22Rv1 (cell line): ENCODE measurements at regions not wholly inside any gene's neighbourhood (a gene's known extent, or its start where the extent isn't known, plus 50 kb on each side); places are given as distances from the start of the nearest gene placed in this dataset.

ENCODE experiments used
- H3K27ac ChIP-seq: fragments of 450-650 bp; 2 replicates; pipeline ENCODE4 v1.5.1; 2017
- ZFX ChIP-seq: fragments of 450-650 bp; IDR thresholded peaks from 2 replicates; pipeline ENCODE4 v1.6.1; 2017; ENCODE audit warnings: antibody characterized with exemption, borderline replicate concordance
- TF ChIP-seq, protein P1 (sequence below): fragments of 450-650 bp; IDR thresholded peaks from 2 replicates; pipeline ENCODE4 v1.5.1; 2017; ENCODE audit warnings: mild to moderate bottlenecking

DNA sequence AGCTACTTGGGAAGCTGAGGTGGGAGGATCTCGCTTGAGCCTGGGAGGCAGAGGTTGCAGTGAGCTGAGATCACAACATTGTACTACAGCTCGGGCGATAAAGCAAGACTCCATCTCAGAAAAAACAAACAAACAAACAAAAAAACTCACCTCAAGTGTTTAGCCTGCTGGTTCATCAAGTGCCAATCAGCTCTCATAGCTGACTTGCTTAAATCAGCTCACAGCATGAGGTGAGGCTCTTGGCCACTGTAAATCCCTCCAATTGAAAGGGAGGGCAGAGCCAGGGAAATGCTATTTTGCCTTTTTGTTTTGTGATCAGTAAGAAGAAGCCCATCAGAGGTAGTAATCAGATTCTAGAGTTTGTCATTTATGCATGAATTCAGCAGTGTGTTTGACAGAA lies 112.3 kb downstream of the RAB11FIP2 start:
- no peak overlapping the region for H3K27ac ChIP-seq
- no peak for TF ChIP-seq ZFX
- TF ChIP-seq, protein P1, sequence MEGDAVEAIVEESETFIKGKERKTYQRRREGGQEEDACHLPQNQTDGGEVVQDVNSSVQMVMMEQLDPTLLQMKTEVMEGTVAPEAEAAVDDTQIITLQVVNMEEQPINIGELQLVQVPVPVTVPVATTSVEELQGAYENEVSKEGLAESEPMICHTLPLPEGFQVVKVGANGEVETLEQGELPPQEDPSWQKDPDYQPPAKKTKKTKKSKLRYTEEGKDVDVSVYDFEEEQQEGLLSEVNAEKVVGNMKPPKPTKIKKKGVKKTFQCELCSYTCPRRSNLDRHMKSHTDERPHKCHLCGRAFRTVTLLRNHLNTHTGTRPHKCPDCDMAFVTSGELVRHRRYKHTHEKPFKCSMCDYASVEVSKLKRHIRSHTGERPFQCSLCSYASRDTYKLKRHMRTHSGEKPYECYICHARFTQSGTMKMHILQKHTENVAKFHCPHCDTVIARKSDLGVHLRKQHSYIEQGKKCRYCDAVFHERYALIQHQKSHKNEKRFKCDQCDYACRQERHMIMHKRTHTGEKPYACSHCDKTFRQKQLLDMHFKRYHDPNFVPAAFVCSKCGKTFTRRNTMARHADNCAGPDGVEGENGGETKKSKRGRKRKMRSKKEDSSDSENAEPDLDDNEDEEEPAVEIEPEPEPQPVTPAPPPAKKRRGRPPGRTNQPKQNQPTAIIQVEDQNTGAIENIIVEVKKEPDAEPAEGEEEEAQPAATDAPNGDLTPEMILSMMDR, result no peak

- H3K27ac ChIP-seq, result no peak overlapping the region
- TF ChIP-seq ZFX, result no peak
- TF ChIP-seq, protein P1, result no peak
Observed at GRCh38 chr10:117936141-117936540, 110.6 kb downstream of the RAB11FIP2 start.

DNA sequence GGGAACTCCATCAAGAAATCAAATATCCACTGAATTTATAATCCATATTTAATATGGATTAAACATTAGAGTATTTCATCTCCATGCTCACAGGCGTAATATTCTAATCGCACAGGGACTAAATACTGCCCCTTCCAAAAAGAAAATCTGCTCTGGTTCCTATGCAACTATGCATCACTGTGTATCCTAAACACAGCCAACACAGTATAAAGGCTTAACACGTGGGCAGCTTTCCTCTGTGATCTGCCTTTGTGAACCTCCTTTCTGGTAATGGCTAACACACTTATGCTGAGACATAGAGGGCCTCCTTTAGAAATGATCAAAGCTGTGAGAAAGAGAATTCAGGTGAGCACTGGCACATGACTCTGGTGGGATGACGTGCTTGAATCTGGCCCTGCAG lies 110.2 kb downstream of the RAB11FIP2 start:
- TF ChIP-seq, protein P1, result no peak
- no peak for TF ChIP-seq ZFX
- no peak overlapping the region for H3K27ac ChIP-seq

DNA sequence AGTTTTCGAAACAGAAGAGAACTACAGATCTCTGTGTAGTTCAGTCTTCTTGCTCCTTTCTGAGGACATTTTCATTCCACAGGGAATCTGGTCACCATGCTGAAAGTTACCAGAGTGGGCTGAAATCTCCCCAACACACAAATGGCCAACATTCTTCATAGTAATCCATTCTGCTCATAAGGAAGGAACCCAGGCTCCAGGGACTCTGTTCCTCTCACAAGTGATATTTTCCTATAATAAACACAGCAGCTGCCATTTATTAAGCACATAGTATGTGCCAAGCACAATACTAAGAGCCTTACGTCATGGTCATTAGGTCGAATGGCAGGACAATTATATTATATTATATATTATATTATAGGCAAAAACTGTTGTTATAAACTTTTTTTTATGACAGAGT lies 109.8 kb downstream of the RAB11FIP2 start:
- no peak overlapping the region for H3K27ac ChIP-seq
- TF ChIP-seq, protein P1, result no peak
- TF ChIP-seq ZFX, result no peak

DNA sequence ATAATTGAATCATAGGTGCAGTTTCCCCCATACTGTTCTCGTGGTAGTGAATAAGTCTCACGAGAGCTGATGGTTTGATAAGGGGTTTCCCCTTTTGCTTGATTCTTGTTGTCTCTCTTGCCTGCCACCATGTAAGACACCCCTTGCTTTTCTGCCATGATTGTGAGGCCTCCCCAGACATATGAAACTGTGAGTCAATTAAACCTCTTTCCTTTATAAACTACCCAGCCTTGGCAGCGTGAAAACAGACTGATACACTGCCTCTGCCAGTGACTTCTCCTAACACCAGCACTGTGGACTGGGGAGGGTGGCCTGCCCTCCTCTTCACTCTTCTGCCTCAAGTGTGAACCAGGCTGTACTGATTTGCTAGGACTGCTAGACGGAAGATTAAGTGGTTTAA lies 108.6 kb downstream of the RAB11FIP2 start:
- TF ChIP-seq, protein P1, result no peak
- TF ChIP-seq ZFX, result no peak

GRCh38 chr10:117942226-117942625 lies 104.5 kb downstream of the RAB11FIP2 start:
- no peak overlapping the region for H3K27ac ChIP-seq
- TF ChIP-seq, protein P1, result no peak
- no peak for TF ChIP-seq ZFX

More for the DNA sequence above, 108.6 kb downstream of the RAB11FIP2 start:
- no peak overlapping the region for H3K27ac ChIP-seq

DNA sequence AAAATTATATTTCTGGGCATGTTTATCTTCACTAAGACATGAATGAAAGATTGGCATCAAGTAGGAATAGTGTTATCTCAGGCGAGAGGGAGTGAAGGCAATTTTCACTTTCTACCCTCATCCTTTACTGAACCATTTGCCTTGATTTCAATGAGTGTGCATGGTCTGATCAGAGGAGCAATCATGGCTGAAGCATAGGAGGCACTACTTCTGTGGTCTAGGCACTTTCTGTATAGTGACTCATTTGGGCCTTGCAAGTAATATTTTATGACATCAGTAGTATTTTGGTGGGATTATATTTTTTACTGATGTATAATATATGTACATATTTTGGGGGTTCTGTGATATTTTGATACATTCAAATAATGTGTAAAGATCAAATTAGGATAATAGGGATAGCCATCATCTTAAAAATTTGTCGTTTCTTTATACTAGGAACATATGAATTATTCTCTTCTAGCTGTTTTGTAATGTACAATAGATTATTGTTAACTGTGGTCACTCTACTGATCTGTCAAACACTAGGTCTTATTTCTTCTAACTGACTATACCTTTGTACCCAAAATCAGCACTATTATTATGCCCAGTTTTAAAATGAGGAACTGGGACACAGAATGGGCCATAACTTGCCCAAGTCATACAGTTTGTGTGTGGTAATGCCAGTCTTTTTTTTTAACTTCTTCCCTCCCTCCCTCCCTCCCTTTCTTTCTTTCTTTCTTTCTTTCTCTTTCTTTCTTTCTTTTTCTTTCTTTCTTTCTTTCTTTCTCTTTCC lies 101.9 kb downstream of the RAB11FIP2 start:
- no peak overlapping the region for H3K27ac ChIP-seq
- TF ChIP-seq, protein P1, result no peak
- no peak for TF ChIP-seq ZFX
